ENCODE measurements at regions not wholly inside any gene's neighbourhood (a gene's known extent, or its start where the extent isn't known, plus 50 kb on each side); places are given as distances from the start of the nearest gene placed in this dataset.
A peak's percentile ranks its signal among the peaks of the same experiment; 100 is the strongest.

- TF ChIP-seq SP140L (CRISPR knock-in tag; IDR thresholded peaks at IDR 0.05; ENCODE audit: borderline replicate concordance), result no peak
- TF ChIP-seq HNRNPLL (IDR thresholded peaks at IDR 0.05; ENCODE audit: low read depth, low read length, poor library complexity, severe bottlenecking), result no peak
- no peak for TF ChIP-seq ZNF101 (CRISPR knock-in tag; IDR thresholded peaks at IDR 0.05; ENCODE audit: borderline replicate concordance, low read depth)
- TF ChIP-seq FOXC1 (CRISPR knock-in tag; IDR thresholded peaks at IDR 0.05; ENCODE audit: borderline replicate concordance), result no peak
- TF ChIP-seq ZNF530 (CRISPR knock-in tag; IDR thresholded peaks at IDR 0.05; ENCODE audit: low read depth), result no peak
- no peak for TF ChIP-seq ZNF746 (CRISPR knock-in tag; IDR thresholded peaks at IDR 0.05)
- TF ChIP-seq REL (CRISPR knock-in tag; conservative IDR thresholded peaks at IDR 0.05), result no peak
- TF ChIP-seq XRCC5 (optimal IDR thresholded peaks at IDR 0.05; ENCODE audit: low read length), result peak; percentile 12
- TF ChIP-seq CAMTA2 (CRISPR knock-in tag; IDR thresholded peaks at IDR 0.05; ENCODE audit: borderline replicate concordance), result no peak
- TF ChIP-seq, protein P1, sequence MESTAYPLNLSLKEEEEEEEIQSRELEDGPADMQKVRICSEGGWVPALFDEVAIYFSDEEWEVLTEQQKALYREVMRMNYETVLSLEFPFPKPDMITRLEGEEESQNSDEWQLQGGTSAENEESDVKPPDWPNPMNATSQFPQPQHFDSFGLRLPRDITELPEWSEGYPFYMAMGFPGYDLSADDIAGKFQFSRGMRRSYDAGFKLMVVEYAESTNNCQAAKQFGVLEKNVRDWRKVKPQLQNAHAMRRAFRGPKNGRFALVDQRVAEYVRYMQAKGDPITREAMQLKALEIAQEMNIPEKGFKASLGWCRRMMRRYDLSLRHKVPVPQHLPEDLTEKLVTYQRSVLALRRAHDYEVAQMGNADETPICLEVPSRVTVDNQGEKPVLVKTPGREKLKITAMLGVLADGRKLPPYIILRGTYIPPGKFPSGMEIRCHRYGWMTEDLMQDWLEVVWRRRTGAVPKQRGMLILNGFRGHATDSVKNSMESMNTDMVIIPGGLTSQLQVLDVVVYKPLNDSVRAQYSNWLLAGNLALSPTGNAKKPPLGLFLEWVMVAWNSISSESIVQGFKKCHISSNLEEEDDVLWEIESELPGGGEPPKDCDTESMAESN (CRISPR knock-in tag; conservative IDR thresholded peaks at IDR 0.05), result no peak
- no peak for TF ChIP-seq ZNF30 (CRISPR knock-in tag; IDR thresholded peaks at IDR 0.05)
- no peak for TF ChIP-seq HOXA7 (CRISPR knock-in tag; IDR thresholded peaks at IDR 0.05)
- no peak for TF ChIP-seq ZBTB21 (CRISPR knock-in tag; IDR thresholded peaks at IDR 0.05)
- TF ChIP-seq, protein P2, sequence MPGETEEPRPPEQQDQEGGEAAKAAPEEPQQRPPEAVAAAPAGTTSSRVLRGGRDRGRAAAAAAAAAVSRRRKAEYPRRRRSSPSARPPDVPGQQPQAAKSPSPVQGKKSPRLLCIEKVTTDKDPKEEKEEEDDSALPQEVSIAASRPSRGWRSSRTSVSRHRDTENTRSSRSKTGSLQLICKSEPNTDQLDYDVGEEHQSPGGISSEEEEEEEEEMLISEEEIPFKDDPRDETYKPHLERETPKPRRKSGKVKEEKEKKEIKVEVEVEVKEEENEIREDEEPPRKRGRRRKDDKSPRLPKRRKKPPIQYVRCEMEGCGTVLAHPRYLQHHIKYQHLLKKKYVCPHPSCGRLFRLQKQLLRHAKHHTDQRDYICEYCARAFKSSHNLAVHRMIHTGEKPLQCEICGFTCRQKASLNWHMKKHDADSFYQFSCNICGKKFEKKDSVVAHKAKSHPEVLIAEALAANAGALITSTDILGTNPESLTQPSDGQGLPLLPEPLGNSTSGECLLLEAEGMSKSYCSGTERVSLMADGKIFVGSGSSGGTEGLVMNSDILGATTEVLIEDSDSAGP (CRISPR knock-in tag; IDR thresholded peaks at IDR 0.05; ENCODE audit: borderline replicate concordance), result 0 out of 2 replicates have a peak, but pooled peaks have one; percentile 36
- TF ChIP-seq RFXAP (CRISPR knock-in tag; IDR thresholded peaks at IDR 0.05; ENCODE audit: borderline replicate concordance), result 0 out of 2 replicates have a peak, but pooled peaks have one; percentile 39
- no peak for TF ChIP-seq PTBP1 (IDR thresholded peaks at IDR 0.05; ENCODE audit: low read depth, low read length, poor library complexity, severe bottlenecking)
- TF ChIP-seq, protein P3, sequence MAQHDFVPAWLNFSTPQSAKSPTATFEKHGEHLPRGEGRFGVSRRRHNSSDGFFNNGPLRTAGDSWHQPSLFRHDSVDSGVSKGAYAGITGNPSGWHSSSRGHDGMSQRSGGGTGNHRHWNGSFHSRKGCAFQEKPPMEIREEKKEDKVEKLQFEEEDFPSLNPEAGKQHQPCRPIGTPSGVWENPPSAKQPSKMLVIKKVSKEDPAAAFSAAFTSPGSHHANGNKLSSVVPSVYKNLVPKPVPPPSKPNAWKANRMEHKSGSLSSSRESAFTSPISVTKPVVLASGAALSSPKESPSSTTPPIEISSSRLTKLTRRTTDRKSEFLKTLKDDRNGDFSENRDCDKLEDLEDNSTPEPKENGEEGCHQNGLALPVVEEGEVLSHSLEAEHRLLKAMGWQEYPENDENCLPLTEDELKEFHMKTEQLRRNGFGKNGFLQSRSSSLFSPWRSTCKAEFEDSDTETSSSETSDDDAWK (CRISPR knock-in tag; IDR thresholded peaks at IDR 0.05), result no peak
- TF ChIP-seq PAWR (CRISPR knock-in tag; IDR thresholded peaks at IDR 0.05; ENCODE audit: borderline replicate concordance), result no peak
- no peak for TF ChIP-seq ZNF317 (CRISPR knock-in tag; IDR thresholded peaks at IDR 0.05)
- TF ChIP-seq, protein P4, sequence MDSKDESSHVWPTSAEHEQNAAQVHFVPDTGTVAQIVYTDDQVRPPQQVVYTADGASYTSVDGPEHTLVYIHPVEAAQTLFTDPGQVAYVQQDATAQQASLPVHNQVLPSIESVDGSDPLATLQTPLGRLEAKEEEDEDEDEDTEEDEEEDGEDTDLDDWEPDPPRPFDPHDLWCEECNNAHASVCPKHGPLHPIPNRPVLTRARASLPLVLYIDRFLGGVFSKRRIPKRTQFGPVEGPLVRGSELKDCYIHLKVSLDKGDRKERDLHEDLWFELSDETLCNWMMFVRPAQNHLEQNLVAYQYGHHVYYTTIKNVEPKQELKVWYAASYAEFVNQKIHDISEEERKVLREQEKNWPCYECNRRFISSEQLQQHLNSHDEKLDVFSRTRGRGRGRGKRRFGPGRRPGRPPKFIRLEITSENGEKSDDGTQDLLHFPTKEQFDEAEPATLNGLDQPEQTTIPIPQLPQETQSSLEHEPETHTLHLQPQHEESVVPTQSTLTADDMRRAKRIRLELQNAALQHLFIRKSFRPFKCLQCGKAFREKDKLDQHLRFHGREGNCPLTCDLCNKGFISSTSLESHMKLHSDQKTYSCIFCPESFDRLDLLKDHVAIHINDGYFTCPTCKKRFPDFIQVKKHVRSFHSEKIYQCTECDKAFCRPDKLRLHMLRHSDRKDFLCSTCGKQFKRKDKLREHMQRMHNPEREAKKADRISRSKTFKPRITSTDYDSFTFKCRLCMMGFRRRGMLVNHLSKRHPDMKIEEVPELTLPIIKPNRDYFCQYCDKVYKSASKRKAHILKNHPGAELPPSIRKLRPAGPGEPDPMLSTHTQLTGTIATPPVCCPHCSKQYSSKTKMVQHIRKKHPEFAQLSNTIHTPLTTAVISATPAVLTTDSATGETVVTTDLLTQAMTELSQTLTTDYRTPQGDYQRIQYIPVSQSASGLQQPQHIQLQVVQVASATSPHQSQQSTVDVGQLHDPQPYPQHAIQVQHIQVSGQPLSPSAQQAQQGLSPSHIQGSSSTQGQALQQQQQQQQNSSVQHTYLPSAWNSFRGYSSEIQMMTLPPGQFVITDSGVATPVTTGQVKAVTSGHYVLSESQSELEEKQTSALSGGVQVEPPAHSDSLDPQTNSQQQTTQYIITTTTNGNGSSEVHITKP (CRISPR knock-in tag; IDR thresholded peaks at IDR 0.05; ENCODE audit: low read depth), result no peak
- TF ChIP-seq ZNF614 (CRISPR knock-in tag; IDR thresholded peaks at IDR 0.05; ENCODE audit: borderline replicate concordance), result peak; percentile 63; the same call in 1 of the 2 replicates
Observed at GRCh38 chr3:194536871-194537637, 50.3 kb upstream of the ATP13A3 start (continued).
